ENCODE measurements at regions not wholly inside any gene's neighbourhood (a gene's known extent, or its start where the extent isn't known, plus 50 kb on each side); places are given as distances from the start of the nearest gene placed in this dataset.

GRCh38 chr3:81249540-81250029 lies 511.9 kb downstream of the GBE1 start:
- H3K27me3 Mint-ChIP-seq (ENCODE audit: low read depth), result peaks cover 4% of the 10 kb centered on the region
- H3K4me1 Mint-ChIP-seq, result peaks cover 8% of the 10 kb centered on the region
- no peak overlapping the region for H3K4me3 Mint-ChIP-seq
- H3K9me3 Mint-ChIP-seq, result no peaks in the 10 kb centered on the region
- no peaks in the 10 kb centered on the region for H3K36me3 Mint-ChIP-seq (ENCODE audit: low read depth)
- peak overlapping the region in 1 of 3 experiments; percentile 12 for H3K27ac Mint-ChIP-seq
- TF ChIP-seq CTCF (IDR thresholded peaks at IDR 0.05; ENCODE audit: unreplicated experiment in 3 of 3), result no peak

GRCh38 chr3:81245501-81245900 lies 515.9 kb downstream of the GBE1 start:
- peak overlapping the region in 2 of 3 experiments; percentile 28 to 79 for H3K27ac Mint-ChIP-seq
- H3K4me1 Mint-ChIP-seq, result peaks cover 8% of the 10 kb centered on the region
- no peaks in the 10 kb centered on the region for H3K36me3 Mint-ChIP-seq (ENCODE audit: low read depth)
- no peak overlapping the region for H3K4me3 Mint-ChIP-seq
- TF ChIP-seq CTCF (IDR thresholded peaks at IDR 0.05; ENCODE audit: unreplicated experiment in 3 of 3), result no peak
- no peaks in the 10 kb centered on the region for H3K27me3 Mint-ChIP-seq (ENCODE audit: low read depth)
- H3K9me3 Mint-ChIP-seq, result no peaks in the 10 kb centered on the region

GRCh38 chr3:81245043-81245442 lies 516.4 kb downstream of the GBE1 start:
- Mint-ChIP-seq H3K36me3 (ENCODE audit: low read depth) (no peaks in the 10 kb centered on the region), H3K27me3 (ENCODE audit: low read depth) (no peaks in the 10 kb centered on the region), H3K27ac (peak overlapping the region in 2 of 3 experiments; percentile 28 to 79), H3K9me3 (no peaks in the 10 kb centered on the region), H3K4me1 (peaks cover 8% of the 10 kb centered on the region), H3K4me3 (no peak overlapping the region)
- TF ChIP-seq CTCF (IDR thresholded peaks at IDR 0.05; ENCODE audit: unreplicated experiment in 3 of 3), result no peak

GRCh38 chr3:81244231-81244630 lies 517.2 kb downstream of the GBE1 start:
- TF ChIP-seq CTCF (IDR thresholded peaks at IDR 0.05; ENCODE audit: unreplicated experiment in 3 of 3), result no peak
- no peaks in the 10 kb centered on the region for H3K9me3 Mint-ChIP-seq
- H3K36me3 Mint-ChIP-seq (ENCODE audit: low read depth), result no peaks in the 10 kb centered on the region
- H3K4me3 Mint-ChIP-seq, result no peak overlapping the region
- H3K4me1 Mint-ChIP-seq, result peaks cover 8% of the 10 kb centered on the region
- H3K27ac Mint-ChIP-seq, result no peak overlapping the region
- H3K27me3 Mint-ChIP-seq (ENCODE audit: low read depth), result no peaks in the 10 kb centered on the region

GRCh38 chr3:81242871-81243270 lies 518.6 kb downstream of the GBE1 start:
- Mint-ChIP-seq H3K36me3 (ENCODE audit: low read depth) (no peaks in the 10 kb centered on the region), H3K27ac (no peak overlapping the region), H3K9me3 (no peaks in the 10 kb centered on the region), H3K4me3 (no peak overlapping the region), H3K27me3 (ENCODE audit: low read depth) (no peaks in the 10 kb centered on the region), H3K4me1 (peaks cover 8% of the 10 kb centered on the region)
- peak; percentile 30 to 55 (median 48) for TF ChIP-seq CTCF (IDR thresholded peaks at IDR 0.05; ENCODE audit: unreplicated experiment in 3 of 3)

GRCh38 chr3:81237181-81237580 lies 524.3 kb downstream of the GBE1 start:
- no peak for TF ChIP-seq CTCF (IDR thresholded peaks at IDR 0.05; ENCODE audit: unreplicated experiment in 3 of 3)
- H3K27ac Mint-ChIP-seq, result no peak overlapping the region
- H3K27me3 Mint-ChIP-seq (ENCODE audit: low read depth), result no peaks in the 10 kb centered on the region
- no peak overlapping the region for H3K4me3 Mint-ChIP-seq
- H3K36me3 Mint-ChIP-seq (ENCODE audit: low read depth), result no peaks in the 10 kb centered on the region
- no peaks in the 10 kb centered on the region for H3K4me1 Mint-ChIP-seq
- H3K9me3 Mint-ChIP-seq, result no peaks in the 10 kb centered on the region

All from nephron (organoid).